ENCODE measurements at regions not wholly inside any gene's neighbourhood (a gene's known extent, or its start where the extent isn't known, plus 50 kb on each side); places are given as distances from the start of the nearest gene placed in this dataset.
"Not testable (repeated sequence)": the region's sequence is repeated elsewhere in the genome, so short reads cannot be mapped to it uniquely, and the experiment has no call there.

DNA sequence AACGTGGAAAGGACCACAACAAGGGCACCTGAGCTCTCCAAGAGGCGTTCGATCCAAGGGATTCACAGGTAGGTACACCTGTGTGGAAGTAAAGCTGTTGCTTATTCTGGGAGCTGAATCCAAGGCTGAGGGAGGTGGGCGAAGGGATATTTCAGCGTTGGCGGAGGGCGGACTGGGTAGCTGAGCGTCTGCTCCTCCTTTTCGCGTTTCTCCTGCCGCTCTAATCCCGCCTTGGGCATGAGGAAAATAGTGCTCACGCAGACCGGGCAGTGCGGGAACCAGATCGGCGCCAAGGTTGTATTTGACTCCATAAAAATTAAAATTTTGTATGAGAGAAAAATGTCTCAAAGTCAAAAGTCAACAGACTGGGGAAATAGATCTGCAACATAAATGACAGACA lies 3966.2 kb upstream of the OR11H1 start:
- intact Hi-C loops (cut with DNase I); DNase-seq (ENCODE audit: low spot score): not testable (repeated sequence)

GRCh38 chr22:11568837-11569563 lies 3959.0 kb upstream of the OR11H1 start:
- intact Hi-C loops (cut with DNase I); DNase-seq (ENCODE audit: low spot score): not testable (repeated sequence)

DNA sequence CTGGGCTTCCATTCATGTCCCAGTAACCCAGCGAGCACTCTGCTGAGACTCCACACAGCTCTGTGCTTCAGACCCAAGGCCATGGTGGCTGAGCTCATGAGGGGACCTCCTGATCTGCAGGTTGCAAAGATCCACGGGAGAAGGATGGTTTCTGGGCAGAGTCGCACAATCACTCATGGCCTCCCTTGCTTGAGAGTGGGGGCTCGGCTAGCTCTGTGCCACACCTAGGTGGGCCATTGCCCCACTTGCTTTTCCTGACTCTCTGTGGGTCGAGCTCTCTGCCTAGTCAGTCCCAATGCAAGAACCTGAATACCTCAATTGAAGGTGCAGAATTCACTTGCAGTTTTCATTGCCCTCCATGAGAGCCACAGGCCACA lies 3958.4 kb upstream of the OR11H1 start:
- DNase-seq (ENCODE audit: low spot score); intact Hi-C loops (cut with DNase I): not testable (repeated sequence)

DNA sequence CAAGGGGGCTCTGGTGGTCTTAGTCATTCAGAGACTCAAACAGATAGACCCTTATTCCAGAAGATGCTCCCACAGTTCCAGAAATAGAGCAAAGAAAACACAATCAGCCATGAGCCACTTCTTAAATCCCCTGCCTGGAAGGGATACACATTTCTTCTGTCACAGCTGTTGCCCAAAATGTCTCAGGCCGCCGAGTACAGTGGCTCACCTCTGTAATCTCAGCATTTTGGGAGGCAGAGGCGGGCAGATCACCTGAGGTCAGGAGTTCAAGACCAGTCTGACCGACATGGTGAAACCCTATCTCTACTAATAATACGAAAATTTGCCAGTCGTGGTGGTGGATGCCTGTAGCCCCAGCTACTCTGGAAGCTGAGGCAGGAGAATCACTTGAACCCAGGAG lies 3954.8 kb upstream of the OR11H1 start:
- intact Hi-C loops (cut with DNase I) = not testable (repeated sequence)

GRCh38 chr22:11574231-11574630 lies 3953.8 kb upstream of the OR11H1 start:
- intact Hi-C loops (cut with DNase I); DNase-seq (ENCODE audit: low spot score): not testable (repeated sequence)

More for the DNA sequence above, 3954.8 kb upstream of the OR11H1 start:
- not testable (repeated sequence) for DNase-seq (ENCODE audit: low spot score)

DNA sequence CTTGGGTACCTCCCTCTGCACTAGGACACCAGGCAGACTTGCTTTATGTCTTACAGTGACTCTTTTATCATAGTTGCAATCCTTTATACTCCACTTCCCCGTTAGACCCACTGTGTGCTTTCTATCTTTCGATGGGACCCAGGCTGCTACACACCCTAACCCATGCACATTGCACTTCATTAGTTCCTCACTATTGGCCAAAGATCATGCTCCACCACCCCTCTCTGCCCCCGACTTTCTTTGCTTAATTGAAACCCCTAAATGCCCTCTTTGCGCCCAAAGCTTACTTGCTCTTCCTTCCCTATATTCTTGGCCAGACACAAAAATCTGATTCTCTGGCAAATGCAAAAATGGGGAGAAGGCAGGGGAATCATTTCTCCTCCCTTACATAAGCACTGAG lies 3953.3 kb upstream of the OR11H1 start:
- intact Hi-C loops (cut with DNase I); DNase-seq (ENCODE audit: low spot score): not testable (repeated sequence)

GRCh38 chr22:11576740-11577139 lies 3951.3 kb upstream of the OR11H1 start:
- DNase-seq (ENCODE audit: low spot score); intact Hi-C loops (cut with DNase I): not testable (repeated sequence)

DNA sequence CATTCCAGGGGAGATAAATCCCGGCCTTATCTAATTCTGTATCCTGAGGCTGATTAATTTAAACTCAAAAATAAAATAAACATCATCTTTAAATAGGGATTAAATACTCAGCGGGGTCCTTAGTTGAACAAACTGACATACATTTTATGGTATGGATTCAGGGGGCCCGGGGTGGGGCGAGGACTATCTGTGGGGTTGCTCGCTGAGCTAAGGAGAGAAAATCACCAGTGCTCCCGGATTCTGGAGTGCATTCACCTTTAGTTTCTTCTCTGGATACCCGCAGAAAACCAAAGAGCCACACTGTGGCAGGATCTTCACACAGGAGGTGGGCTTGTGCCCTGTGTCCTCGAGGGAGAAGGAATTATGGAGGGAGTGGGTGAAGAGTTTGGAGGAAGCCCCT lies 3949.9 kb upstream of the OR11H1 start:
- DNase-seq (ENCODE audit: low spot score); intact Hi-C loops (cut with DNase I): not testable (repeated sequence)

DNA sequence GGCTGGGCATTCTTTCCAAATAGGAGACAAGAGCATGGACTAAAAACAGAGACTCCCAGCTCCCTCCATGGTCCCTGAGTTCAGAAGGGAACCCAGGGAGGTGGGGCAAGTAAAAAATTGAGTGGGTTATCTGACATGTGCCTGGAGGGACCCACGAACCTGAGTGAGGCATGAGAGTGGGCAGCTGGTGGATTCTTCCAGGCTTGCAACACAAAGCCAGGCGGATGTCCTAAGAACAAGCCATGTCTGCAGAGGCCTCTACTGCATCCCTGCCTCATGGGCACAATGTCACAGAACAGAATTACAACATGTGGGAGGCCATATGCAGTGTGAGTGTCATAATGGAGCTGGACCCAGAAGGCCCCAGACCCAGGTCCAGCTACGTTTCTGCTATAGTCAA lies 3949.4 kb upstream of the OR11H1 start:
- intact Hi-C loops (cut with DNase I); DNase-seq (ENCODE audit: low spot score): not testable (repeated sequence)

DNA sequence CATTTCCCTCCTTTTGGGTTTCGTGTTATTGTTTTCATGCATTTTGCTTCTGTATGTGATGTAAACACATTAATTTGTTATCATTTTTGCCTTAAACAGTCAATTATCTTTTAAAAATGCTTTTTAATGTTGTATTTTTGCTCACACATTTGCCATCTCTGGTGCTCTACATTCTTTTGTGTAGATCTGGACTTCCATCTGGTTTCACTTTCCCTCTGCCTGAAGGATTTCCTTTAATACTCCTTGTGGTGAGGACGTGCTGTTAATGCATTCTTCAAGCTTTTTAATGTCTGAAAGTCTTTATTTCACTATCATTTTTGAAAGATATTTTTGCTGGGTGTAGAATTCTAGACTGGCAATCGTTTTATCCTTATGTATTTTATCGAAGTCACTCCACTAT lies 3945.9 kb upstream of the OR11H1 start:
- intact Hi-C loops (cut with DNase I); DNase-seq (ENCODE audit: low spot score): not testable (repeated sequence)

- intact Hi-C loops (cut with DNase I); DNase-seq (ENCODE audit: low spot score): not testable (repeated sequence)
Observed at GRCh38 chr22:11584231-11584630, 3943.8 kb upstream of the OR11H1 start.

- DNase-seq (ENCODE audit: low spot score); intact Hi-C loops (cut with DNase I): not testable (repeated sequence)
Observed at GRCh38 chr22:11594552-11594951, 3933.4 kb upstream of the OR11H1 start.

- DNase-seq (ENCODE audit: low spot score); intact Hi-C loops (cut with DNase I): not testable (repeated sequence)
Observed at GRCh38 chr22:11597666-11598358, 3930.2 kb upstream of the OR11H1 start.

GRCh38 chr22:11598492-11599440 lies 3929.2 kb upstream of the OR11H1 start:
- DNase-seq (ENCODE audit: low spot score) = no peak
- intact Hi-C loops (cut with DNase I) = no loop called here

DNA sequence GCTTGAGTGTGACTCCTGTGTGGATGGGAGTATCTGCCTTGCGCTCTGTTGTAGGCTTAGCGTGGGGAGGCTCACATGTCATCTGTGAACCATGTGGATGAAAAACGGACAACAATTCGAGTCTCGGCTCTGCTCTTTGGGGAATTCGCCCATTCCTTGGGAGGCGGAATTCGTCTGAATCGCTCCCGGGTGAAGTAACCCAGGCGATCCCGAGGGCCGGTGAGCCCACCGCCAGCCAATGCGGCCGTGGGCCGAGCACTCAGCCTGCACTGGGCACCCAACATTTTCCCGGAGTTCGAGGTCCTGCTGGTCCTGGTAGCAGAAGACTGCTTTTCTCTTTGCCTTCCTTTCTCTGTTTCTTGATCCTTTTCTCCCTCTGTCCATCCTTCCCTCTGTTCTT lies 3928.5 kb upstream of the OR11H1 start:
- intact Hi-C loops (cut with DNase I); DNase-seq (ENCODE audit: low spot score): not testable (repeated sequence)

DNA sequence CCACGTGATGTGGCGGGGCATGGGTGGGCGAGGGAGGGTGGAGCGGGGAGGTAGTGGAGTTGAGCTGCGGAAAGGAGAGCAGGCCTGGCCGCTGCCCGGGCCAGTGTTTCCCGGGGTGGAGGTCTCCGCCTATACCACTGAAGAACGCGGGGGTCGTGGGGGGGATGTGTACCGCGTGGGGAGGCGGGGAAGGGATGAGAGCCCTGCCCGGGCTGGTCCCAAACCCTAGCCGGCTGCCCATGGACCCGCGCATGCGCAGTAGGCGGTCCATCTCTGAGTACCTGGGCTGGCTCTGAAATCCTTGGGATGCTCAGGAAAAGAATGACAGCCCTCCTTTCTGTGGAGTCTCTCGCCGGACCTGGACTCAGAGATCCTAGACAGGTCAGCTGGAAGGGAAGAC lies 3927.8 kb upstream of the OR11H1 start:
- intact Hi-C loops (cut with DNase I); DNase-seq (ENCODE audit: low spot score): not testable (repeated sequence)

DNA sequence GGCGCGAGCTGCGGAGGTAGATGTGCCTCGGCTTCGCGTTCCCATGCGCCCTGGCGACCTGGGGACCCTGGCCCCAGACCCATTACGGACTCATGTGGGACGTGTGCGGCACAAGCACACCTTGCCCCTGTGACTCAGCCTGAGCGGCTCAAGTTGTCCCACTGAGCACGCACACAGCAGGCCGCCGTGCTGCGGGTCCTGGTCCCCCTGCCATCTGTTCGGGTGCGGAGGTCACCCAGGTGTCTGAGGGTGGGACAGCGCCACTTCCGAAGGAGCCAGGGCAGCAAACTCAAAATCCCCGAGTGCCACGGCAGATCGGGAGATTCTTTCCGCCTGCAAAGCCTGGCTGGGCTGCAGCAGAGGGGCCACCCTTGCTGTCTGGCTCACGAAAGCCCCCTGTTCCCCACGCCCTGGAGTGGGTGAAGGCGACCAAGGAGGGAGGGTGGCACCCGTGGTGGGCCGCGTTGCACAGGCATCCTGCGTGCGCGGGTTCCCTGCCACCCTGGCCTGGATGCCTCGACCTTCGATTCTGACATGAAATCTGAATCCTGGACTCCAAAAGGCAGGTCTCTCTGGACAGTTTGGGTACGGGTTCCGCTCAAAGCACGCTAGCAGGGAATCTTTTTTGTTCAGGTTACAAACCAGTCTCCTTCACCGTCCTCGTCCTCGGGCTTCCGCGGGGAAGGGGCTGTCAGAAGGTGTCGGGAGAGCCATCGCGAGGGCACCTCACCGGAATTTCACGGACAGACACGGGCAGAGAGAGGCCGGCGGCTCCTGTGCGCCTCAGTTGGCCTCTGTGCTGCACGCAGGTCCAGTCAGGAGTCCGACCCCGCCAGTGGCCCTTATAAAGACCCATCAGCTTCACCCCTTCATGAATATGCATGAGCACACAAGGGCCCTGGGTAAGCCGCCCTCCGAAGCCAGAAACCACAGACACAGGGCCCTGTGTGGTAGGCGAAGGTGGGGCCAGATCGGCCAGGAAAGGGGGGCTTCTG lies 3926.8 kb upstream of the OR11H1 start:
- peak; percentile 80 for DNase-seq (ENCODE audit: low spot score)
- intact Hi-C loops (cut with DNase I) = not testable (repeated sequence)

- DNase-seq (ENCODE audit: low spot score); intact Hi-C loops (cut with DNase I): not testable (repeated sequence)
Observed at GRCh38 chr22:11604635-11605395, 3923.2 kb upstream of the OR11H1 start.
